Astrocyte of the hippocampus (primary cell): ENCODE measurements at regions not wholly inside any gene's neighbourhood (a gene's known extent, or its start where the extent isn't known, plus 50 kb on each side); places are given as distances from the start of the nearest gene placed in this dataset.

Source experiments
- DNase-seq: peaks from one replicate; pipeline ENCODE4 v3.0.0; 2011; ENCODE audit warnings: low read depth, low spot score

DNA sequence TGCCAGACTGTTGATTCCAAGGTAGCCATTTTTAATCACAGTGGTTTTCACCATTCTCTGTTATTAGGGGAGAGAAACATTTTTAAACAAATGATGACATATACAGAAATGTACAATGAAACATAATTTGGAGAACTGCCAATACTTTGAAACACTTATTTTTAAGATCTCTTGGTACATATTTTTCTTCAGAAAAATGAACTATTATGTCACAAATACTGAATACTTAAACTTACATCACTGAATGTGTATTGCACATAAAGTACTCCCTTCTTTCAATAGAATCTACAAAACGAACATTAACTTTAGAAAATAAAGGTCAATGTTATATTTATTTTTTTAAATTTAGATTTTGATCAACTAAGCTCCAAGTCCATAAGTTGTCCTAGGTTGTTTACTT lies 71.7 kb upstream of the CPNE8 start:
- no peak for DNase-seq

DNA sequence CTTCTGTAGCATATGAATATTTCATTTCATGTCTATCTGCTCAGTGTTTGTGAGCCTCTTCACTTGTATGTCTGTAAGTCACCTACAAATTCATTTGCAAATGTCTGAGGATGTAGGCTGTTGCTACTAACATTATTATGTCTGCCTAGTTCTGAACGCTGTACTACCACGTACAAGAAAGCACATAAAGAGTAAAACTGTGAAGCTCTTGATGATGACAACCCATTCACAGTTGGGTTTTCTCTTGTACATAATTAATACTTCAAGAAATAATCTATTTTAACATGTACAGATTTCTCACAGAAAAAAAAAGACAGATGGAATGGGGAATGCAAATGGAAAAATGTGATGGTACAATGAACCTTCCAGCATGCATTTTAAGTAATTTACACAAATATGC lies 64.3 kb upstream of the CPNE8 start:
- no peak for DNase-seq

DNA sequence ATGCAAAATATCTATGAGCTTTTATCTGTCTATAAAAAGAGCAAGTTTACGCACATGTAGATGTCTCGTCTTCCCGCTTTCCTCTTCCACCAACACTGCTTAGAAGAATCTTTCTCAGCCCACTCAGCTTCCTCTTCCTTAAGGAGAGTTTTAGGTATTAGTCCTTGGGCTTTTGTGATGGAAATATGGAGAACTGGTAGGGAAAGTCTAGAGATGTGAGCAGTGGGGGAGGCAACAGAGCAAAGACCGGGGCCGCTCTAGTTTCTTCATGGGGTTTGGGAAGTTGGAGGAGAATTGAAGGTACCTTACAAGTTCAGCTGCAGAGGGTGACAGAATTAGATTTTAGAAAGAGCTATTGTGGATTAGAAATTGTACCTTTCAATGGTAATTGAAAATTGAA lies 56.3 kb upstream of the CPNE8 start:
- no peak for DNase-seq

DNA sequence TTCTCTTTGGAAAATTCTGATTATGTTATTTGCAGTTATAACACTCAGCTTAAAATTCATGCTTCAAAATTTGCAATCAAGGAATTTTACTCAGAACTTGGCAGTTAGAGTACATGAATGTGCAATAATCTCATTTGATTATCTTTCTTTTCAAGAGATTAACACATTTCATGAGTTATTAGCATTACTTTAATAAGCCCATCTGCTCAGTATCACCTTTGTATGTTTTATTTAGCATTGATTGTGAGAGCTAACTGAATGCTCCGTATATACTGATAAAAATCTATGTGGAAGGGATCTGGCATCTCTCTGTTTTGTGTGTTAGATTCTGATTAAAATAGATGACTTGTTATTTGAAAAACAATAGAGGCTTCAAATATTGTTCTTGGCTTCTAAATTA lies 55.6 kb upstream of the CPNE8 start:
- no peak for DNase-seq

DNA sequence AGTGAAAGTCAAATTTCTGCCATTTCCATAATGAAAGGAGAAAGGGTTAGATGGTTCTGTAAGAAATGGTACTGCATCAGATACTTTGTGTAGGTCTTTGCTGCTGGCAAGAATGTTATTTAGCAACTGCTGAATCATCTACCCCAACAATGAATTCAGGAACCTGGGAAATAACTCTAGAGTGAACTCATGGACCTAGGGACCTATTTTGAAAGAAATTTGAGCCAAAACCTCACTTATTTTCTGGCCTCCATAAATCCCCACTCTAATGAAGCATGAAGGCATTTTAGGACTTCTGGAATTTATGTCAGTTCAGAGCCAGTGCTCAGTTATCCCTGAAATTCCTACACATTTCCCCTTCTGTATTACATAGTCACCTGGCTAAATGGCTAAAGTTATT lies 50.9 kb upstream of the CPNE8 start:
- DNase-seq, result peak; percentile 83
